Hepatocyte (in vitro differentiated cells): ENCODE measurements at regions not wholly inside any gene's neighbourhood (a gene's known extent, or its start where the extent isn't known, plus 50 kb on each side); places are given as distances from the start of the nearest gene placed in this dataset.

Experiments
- EZH2phosphoT487 ChIP-seq: fragments of 200-600 bp; sonication (generic); IDR thresholded peaks from one replicate; pipeline ENCODE4 v1.6.1; 2018; ENCODE audit warnings: antibody characterized with exemption, mild to moderate bottlenecking, low read depth, moderate library complexity; ENCODE audit not compliant: unreplicated experiment, severe bottlenecking
- TF ChIP-seq, protein P1 (sequence below): fragments of 200-600 bp; sonication (generic); IDR thresholded peaks from 2 replicates; pipeline ENCODE4 v1.5.1; 2016; ENCODE audit warnings: antibody characterized with exemption, mild to moderate bottlenecking; ENCODE audit not compliant: poor library complexity

DNA sequence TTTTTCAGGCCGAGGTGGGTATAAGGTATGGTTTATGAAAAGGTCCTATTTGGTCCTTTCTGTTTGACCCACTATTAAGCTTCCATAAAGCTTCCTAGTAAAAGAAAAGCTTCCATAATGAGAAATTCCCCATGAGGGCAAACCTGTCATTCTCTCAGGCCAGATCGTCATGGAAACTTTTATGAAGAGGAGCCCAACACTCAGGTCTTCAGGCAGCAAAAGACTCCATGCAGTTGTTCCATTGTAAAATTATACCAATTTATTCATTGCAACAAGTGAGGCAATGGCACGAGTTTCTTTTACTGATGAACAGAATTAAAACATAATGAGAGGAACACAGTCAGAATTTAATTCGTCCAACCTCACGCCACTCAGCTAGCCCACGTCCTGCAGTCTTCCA, 188.6 kb downstream of the MTERF1 start:
- TF ChIP-seq, protein P1, sequence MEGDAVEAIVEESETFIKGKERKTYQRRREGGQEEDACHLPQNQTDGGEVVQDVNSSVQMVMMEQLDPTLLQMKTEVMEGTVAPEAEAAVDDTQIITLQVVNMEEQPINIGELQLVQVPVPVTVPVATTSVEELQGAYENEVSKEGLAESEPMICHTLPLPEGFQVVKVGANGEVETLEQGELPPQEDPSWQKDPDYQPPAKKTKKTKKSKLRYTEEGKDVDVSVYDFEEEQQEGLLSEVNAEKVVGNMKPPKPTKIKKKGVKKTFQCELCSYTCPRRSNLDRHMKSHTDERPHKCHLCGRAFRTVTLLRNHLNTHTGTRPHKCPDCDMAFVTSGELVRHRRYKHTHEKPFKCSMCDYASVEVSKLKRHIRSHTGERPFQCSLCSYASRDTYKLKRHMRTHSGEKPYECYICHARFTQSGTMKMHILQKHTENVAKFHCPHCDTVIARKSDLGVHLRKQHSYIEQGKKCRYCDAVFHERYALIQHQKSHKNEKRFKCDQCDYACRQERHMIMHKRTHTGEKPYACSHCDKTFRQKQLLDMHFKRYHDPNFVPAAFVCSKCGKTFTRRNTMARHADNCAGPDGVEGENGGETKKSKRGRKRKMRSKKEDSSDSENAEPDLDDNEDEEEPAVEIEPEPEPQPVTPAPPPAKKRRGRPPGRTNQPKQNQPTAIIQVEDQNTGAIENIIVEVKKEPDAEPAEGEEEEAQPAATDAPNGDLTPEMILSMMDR = no peak
- TF ChIP-seq EZH2phosphoT487 = no peak
